Progenitor cell of endocrine pancreas (in vitro differentiated cells): ENCODE measurements at regions not wholly inside any gene's neighbourhood (a gene's known extent, or its start where the extent isn't known, plus 50 kb on each side); places are given as distances from the start of the nearest gene placed in this dataset.

Source experiments
- DNase-seq: peaks from one replicate; pipeline ENCODE4 v3.0.0; 2021; ENCODE audit warnings: low spot score; ENCODE audit not compliant: unreplicated experiment
- H3K27ac Mint-ChIP-seq: 2 replicates; pipeline ENCODE4 v1.8.0; 2021; ENCODE audit warnings: mild to moderate bottlenecking, moderate library complexity, mixed read lengths
- H3K27me3 Mint-ChIP-seq: 2 replicates; pipeline ENCODE4 v1.8.0; 2021; ENCODE audit warnings: mixed read lengths
- H3K36me3 Mint-ChIP-seq: 2 replicates; pipeline ENCODE4 v1.8.0; 2022; ENCODE audit warnings: mixed read lengths; ENCODE audit not compliant: insufficient read depth
- H3K4me1 Mint-ChIP-seq: 2 replicates; pipeline ENCODE4 v1.8.0; 2021; ENCODE audit warnings: low read depth, mixed read lengths
- H3K4me3 Mint-ChIP-seq: 2 replicates; pipeline ENCODE4 v1.8.0; 2021; ENCODE audit warnings: low read depth, mild to moderate bottlenecking, moderate library complexity, mixed read lengths
- H3K9me3 Mint-ChIP-seq: 2 replicates; pipeline ENCODE4 v1.8.0; 2021; ENCODE audit warnings: low read depth, mixed read lengths
- TF ChIP-seq, protein P1 (sequence below): fragments of 200-600 bp; sonication (generic); IDR thresholded peaks from one replicate; pipeline ENCODE4 v1.5.0; 2021; ENCODE audit warnings: antibody characterized with exemption, mild to moderate bottlenecking; ENCODE audit not compliant: unreplicated experiment

GRCh38 chr11:42161886-42162285 is 702.4 kb upstream of the LRRC4C start:
- H3K27me3 Mint-ChIP-seq: no peaks in the 10 kb centered on the region
- H3K4me3 Mint-ChIP-seq: no peak overlapping the region
- H3K4me1 Mint-ChIP-seq: no peaks in the 10 kb centered on the region
- no peaks in the 10 kb centered on the region for H3K36me3 Mint-ChIP-seq
- H3K9me3 Mint-ChIP-seq: peaks cover 12% of the 10 kb centered on the region
- TF ChIP-seq, protein P1, sequence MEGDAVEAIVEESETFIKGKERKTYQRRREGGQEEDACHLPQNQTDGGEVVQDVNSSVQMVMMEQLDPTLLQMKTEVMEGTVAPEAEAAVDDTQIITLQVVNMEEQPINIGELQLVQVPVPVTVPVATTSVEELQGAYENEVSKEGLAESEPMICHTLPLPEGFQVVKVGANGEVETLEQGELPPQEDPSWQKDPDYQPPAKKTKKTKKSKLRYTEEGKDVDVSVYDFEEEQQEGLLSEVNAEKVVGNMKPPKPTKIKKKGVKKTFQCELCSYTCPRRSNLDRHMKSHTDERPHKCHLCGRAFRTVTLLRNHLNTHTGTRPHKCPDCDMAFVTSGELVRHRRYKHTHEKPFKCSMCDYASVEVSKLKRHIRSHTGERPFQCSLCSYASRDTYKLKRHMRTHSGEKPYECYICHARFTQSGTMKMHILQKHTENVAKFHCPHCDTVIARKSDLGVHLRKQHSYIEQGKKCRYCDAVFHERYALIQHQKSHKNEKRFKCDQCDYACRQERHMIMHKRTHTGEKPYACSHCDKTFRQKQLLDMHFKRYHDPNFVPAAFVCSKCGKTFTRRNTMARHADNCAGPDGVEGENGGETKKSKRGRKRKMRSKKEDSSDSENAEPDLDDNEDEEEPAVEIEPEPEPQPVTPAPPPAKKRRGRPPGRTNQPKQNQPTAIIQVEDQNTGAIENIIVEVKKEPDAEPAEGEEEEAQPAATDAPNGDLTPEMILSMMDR: no peak
- no peak for DNase-seq
- H3K27ac Mint-ChIP-seq: no peak overlapping the region

GRCh38 chr11:42169191-42169590 is 709.7 kb upstream of the LRRC4C start:
- no peak overlapping the region for H3K4me3 Mint-ChIP-seq
- DNase-seq: no peak
- H3K4me1 Mint-ChIP-seq: peaks cover 7% of the 10 kb centered on the region
- TF ChIP-seq, protein P1: no peak
- H3K9me3 Mint-ChIP-seq: peaks cover 3% of the 10 kb centered on the region
- H3K36me3 Mint-ChIP-seq: no peaks in the 10 kb centered on the region
- H3K27me3 Mint-ChIP-seq: no peaks in the 10 kb centered on the region
- H3K27ac Mint-ChIP-seq: no peak overlapping the region

- TF ChIP-seq, protein P1: no peak
- Mint-ChIP-seq H3K27me3 (no peaks in the 10 kb centered on the region), H3K4me1 (peaks cover 7% of the 10 kb centered on the region), H3K27ac (no peak overlapping the region), H3K9me3 (peaks cover 3% of the 10 kb centered on the region), H3K36me3 (no peaks in the 10 kb centered on the region), H3K4me3 (no peak overlapping the region)
- DNase-seq: no peak
Measured at GRCh38 chr11:42170601-42171000, 711.1 kb upstream of the LRRC4C start.

- H3K36me3 Mint-ChIP-seq: no peaks in the 10 kb centered on the region
- peaks cover 3% of the 10 kb centered on the region for H3K9me3 Mint-ChIP-seq
- H3K27ac Mint-ChIP-seq: no peak overlapping the region
- H3K4me1 Mint-ChIP-seq: peaks cover 7% of the 10 kb centered on the region
- no peak overlapping the region for H3K4me3 Mint-ChIP-seq
- DNase-seq: no peak
- TF ChIP-seq, protein P1: no peak
- no peaks in the 10 kb centered on the region for H3K27me3 Mint-ChIP-seq
Measured at GRCh38 chr11:42171046-42171445, 711.6 kb upstream of the LRRC4C start.

- TF ChIP-seq, protein P1: no peak
- H3K36me3 Mint-ChIP-seq: no peaks in the 10 kb centered on the region
- no peak for DNase-seq
- H3K4me1 Mint-ChIP-seq: peaks cover 7% of the 10 kb centered on the region
- no peak overlapping the region for H3K4me3 Mint-ChIP-seq
- H3K27me3 Mint-ChIP-seq: no peaks in the 10 kb centered on the region
- no peak overlapping the region for H3K27ac Mint-ChIP-seq
- peaks cover 3% of the 10 kb centered on the region for H3K9me3 Mint-ChIP-seq
Measured at GRCh38 chr11:42172441-42172840, 713.0 kb upstream of the LRRC4C start.
